GM21447 (cell line): ENCODE measurements at regions not wholly inside any gene's neighbourhood (a gene's known extent, or its start where the extent isn't known, plus 50 kb on each side); places are given as distances from the start of the nearest gene placed in this dataset.

Experiments
- ATAC-seq: cut with Tn5 transposase; IDR thresholded peaks from one replicate; pipeline ENCODE4 v1.9.1; 2021; ENCODE audit not compliant: unreplicated experiment

GRCh38 chr10:29962166-29962850 is 97.1 kb downstream of the JCAD start:
- ATAC-seq, result no peak

GRCh38 chr10:29961351-29961750 is 98.0 kb downstream of the JCAD start:
- ATAC-seq, result no peak

GRCh38 chr10:29960261-29960660 is 99.1 kb downstream of the JCAD start:
- no peak for ATAC-seq

GRCh38 chr10:29959586-29959985 is 99.8 kb downstream of the JCAD start:
- ATAC-seq, result no peak

- ATAC-seq, result no peak
Observed at GRCh38 chr10:29958440-29958839, 100.9 kb downstream of the JCAD start.

GRCh38 chr10:29957907-29958331 is 101.5 kb downstream of the JCAD start:
- ATAC-seq, result no peak

GRCh38 chr10:29957236-29957635 is 102.2 kb downstream of the JCAD start:
- no peak for ATAC-seq

GRCh38 chr10:29956335-29956924 is 103.0 kb downstream of the JCAD start:
- ATAC-seq, result no peak

GRCh38 chr10:29955329-29955935 is 104.0 kb downstream of the JCAD start:
- no peak for ATAC-seq

- ATAC-seq, result no peak
Observed at GRCh38 chr10:29951441-29951931, 107.9 kb downstream of the JCAD start.

GRCh38 chr10:29950391-29950790 is 109.0 kb downstream of the JCAD start:
- ATAC-seq, result no peak

GRCh38 chr10:29949411-29950011 is 109.9 kb downstream of the JCAD start:
- no peak for ATAC-seq

- ATAC-seq, result no peak
Observed at GRCh38 chr10:29948881-29949355, 110.5 kb downstream of the JCAD start.

- no peak for ATAC-seq
Observed at GRCh38 chr10:29947701-29948060, 111.7 kb downstream of the JCAD start.

- no peak for ATAC-seq
Observed at GRCh38 chr10:29946953-29947700, 112.3 kb downstream of the JCAD start.

- ATAC-seq, result no peak
Observed at GRCh38 chr10:29946614-29946952, 112.8 kb downstream of the JCAD start.

GRCh38 chr10:29941476-29941875 is 117.9 kb downstream of the JCAD start:
- ATAC-seq, result no peak

- no peak for ATAC-seq
Observed at GRCh38 chr10:29932991-29933390, 126.4 kb downstream of the JCAD start.

GRCh38 chr10:29931833-29932232 is 127.6 kb downstream of the JCAD start:
- no peak for ATAC-seq

GRCh38 chr10:29929006-29929405 is 130.4 kb downstream of the JCAD start:
- ATAC-seq, result no peak

- ATAC-seq, result no peak
Observed at GRCh38 chr10:29926693-29927048, 132.7 kb downstream of the JCAD start.
